WTC11 (cell line): ENCODE measurements at regions not wholly inside any gene's neighbourhood (a gene's known extent, or its start where the extent isn't known, plus 50 kb on each side); places are given as distances from the start of the nearest gene placed in this dataset.

Experiments used
- ATAC-seq: fragments of 200-7000 bp; cut with Tn5 transposase; 2 replicates; pipeline ENCODE4 v1.10.0; 2021; ENCODE audit warnings: mild to moderate bottlenecking, moderate library complexity
- CTCF ChIA-PET: fragments of 300-600 bp; sonication (Branson Sonifier 250); formaldehyde crosslinking; loops from one replicate; lab custom pipeline; 2021; ENCODE audit warnings: antibody characterized with exemption; lab: Charles Lee
- POLR2A ChIA-PET: fragments of 350-600 bp; sonication (Branson Sonifier 250); formaldehyde crosslinking; loops from one replicate; lab custom pipeline; 2021; ENCODE audit warnings: antibody characterized with exemption; lab: Charles Lee
- DNase-seq: peaks from one replicate; pipeline ENCODE4 v3.0.0; 2021; ENCODE audit warnings: low spot score
- H3K27ac Mint-ChIP-seq: 2 replicates; pipeline ENCODE4 v1.8.0; 2021; ENCODE audit warnings: mixed read lengths
- H3K27me3 Mint-ChIP-seq: 2 replicates; pipeline ENCODE4 v1.8.0; 2021; ENCODE audit warnings: low read depth, mild to moderate bottlenecking, moderate library complexity, mixed read lengths
- H3K36me3 Mint-ChIP-seq: 2 replicates; pipeline ENCODE4 v1.8.0; 2021; ENCODE audit warnings: mixed read lengths
- H3K4me1 Mint-ChIP-seq: 2 replicates; pipeline ENCODE4 v1.8.0; 2022; ENCODE audit warnings: mixed read lengths
- H3K4me3 Mint-ChIP-seq: 2 replicates; pipeline ENCODE4 v1.8.0; 2021; ENCODE audit warnings: mild to moderate bottlenecking, moderate library complexity, mixed read lengths
- H3K9me3 Mint-ChIP-seq: 2 replicates; pipeline ENCODE4 v1.8.0; 2021; ENCODE audit warnings: mixed read lengths
- ATF3 ChIP-seq: sonication (generic); formaldehyde crosslinking; conservative IDR thresholded peaks from 2 replicates; pipeline ENCODE4 v1.8.1; 2022; ENCODE audit warnings: mild to moderate bottlenecking, missing genetic modification reagents
- CBFB ChIP-seq: sonication (generic); formaldehyde crosslinking; IDR thresholded peaks from 2 replicates; pipeline ENCODE4 v1.8.1; 2022; ENCODE audit warnings: mild to moderate bottlenecking, low read depth, missing genetic modification reagents
- E2F5 ChIP-seq: sonication (generic); formaldehyde crosslinking; IDR thresholded peaks from 2 replicates; pipeline ENCODE4 v1.8.1; 2022; ENCODE audit warnings: mild to moderate bottlenecking, moderate library complexity, missing genetic modification reagents
- ELF4 ChIP-seq: sonication (generic); formaldehyde crosslinking; IDR thresholded peaks from 2 replicates; pipeline ENCODE4 v1.8.1; 2022; ENCODE audit warnings: low read depth, mild to moderate bottlenecking, moderate library complexity, missing genetic modification reagents
- ERG ChIP-seq: fragments of 250-450 bp; sonication (Bioruptor Pico); IDR thresholded peaks from 2 replicates; pipeline ENCODE4 v1.8.0; 2021; ENCODE audit warnings: mild to moderate bottlenecking
- ETV6 ChIP-seq: sonication (generic); formaldehyde crosslinking; IDR thresholded peaks from 2 replicates; pipeline ENCODE4 v1.8.1; 2022; ENCODE audit warnings: mild to moderate bottlenecking, missing genetic modification reagents
- FOXP4 ChIP-seq: sonication (generic); formaldehyde crosslinking; IDR thresholded peaks from 2 replicates; pipeline ENCODE4 v1.8.0; 2022; ENCODE audit warnings: mild to moderate bottlenecking, missing genetic modification reagents
- GABPB1 ChIP-seq: sonication (generic); formaldehyde crosslinking; IDR thresholded peaks from 2 replicates; pipeline ENCODE4 v1.8.1; 2023; ENCODE audit warnings: mild to moderate bottlenecking, missing genetic modification reagents
- IRF2 ChIP-seq: sonication (generic); formaldehyde crosslinking; IDR thresholded peaks from 2 replicates; pipeline ENCODE4 v1.8.0; 2022; ENCODE audit warnings: low read depth, missing genetic modification reagents, borderline replicate concordance
- JUN ChIP-seq: sonication (generic); formaldehyde crosslinking; IDR thresholded peaks from 2 replicates; pipeline ENCODE4 v1.8.0; 2023; ENCODE audit warnings: mild to moderate bottlenecking, missing genetic modification reagents
- SMAD3 ChIP-seq: sonication (generic); formaldehyde crosslinking; IDR thresholded peaks from 2 replicates; pipeline ENCODE4 v1.8.0; 2022; ENCODE audit warnings: missing genetic modification reagents, mild to moderate bottlenecking, borderline replicate concordance
- TEAD1 ChIP-seq: sonication (generic); formaldehyde crosslinking; IDR thresholded peaks from 2 replicates; pipeline ENCODE4 v1.8.0; 2022; ENCODE audit warnings: mild to moderate bottlenecking, missing genetic modification reagents
- TP53 ChIP-seq: sonication (generic); formaldehyde crosslinking; IDR thresholded peaks from 2 replicates; pipeline ENCODE4 v1.8.1; 2023; ENCODE audit warnings: mild to moderate bottlenecking, missing genetic modification reagents
- ZNF121 ChIP-seq: sonication (generic); formaldehyde crosslinking; IDR thresholded peaks from 2 replicates; pipeline ENCODE4 v1.8.0; 2023; ENCODE audit warnings: missing genetic modification reagents
- TF ChIP-seq, protein P1 (sequence below): sonication (generic); formaldehyde crosslinking; IDR thresholded peaks from 2 replicates; pipeline ENCODE4 v1.8.1; 2022; ENCODE audit warnings: low read depth, mild to moderate bottlenecking, moderate library complexity, missing genetic modification reagents, borderline replicate concordance
- TF ChIP-seq, protein P2 (sequence below): sonication (generic); formaldehyde crosslinking; IDR thresholded peaks from 2 replicates; pipeline ENCODE4 v1.8.1; 2023; ENCODE audit warnings: mild to moderate bottlenecking, moderate library complexity, missing genetic modification reagents
- TF ChIP-seq, protein P3 (sequence below): fragments of 250-450 bp; sonication (Bioruptor Pico); IDR thresholded peaks from 2 replicates; pipeline ENCODE4 v2.1.2; 2022; ENCODE audit warnings: mild to moderate bottlenecking, moderate library complexity

GRCh38 chr4:43330288-43330687, 437.8 kb downstream of the GRXCR1 start:
- DNase-seq (no peak), ATAC-seq (no peak)
- H3K9me3 Mint-ChIP-seq, result no peaks in the 10 kb centered on the region
- H3K4me1 Mint-ChIP-seq, result no peaks in the 10 kb centered on the region
- ChIA-PET POLR2A (no interaction called here), CTCF (no interaction called here)
- no peaks in the 10 kb centered on the region for H3K27me3 Mint-ChIP-seq
- no peaks in the 10 kb centered on the region for H3K36me3 Mint-ChIP-seq
- TF ChIP-seq FOXP4 (CRISPR knock-in tag) (no peak), ELF4 (CRISPR knock-in tag) (no peak), ATF3 (no peak), CBFB (CRISPR knock-in tag) (no peak), ETV6 (CRISPR knock-in tag) (no peak), ZNF121 (no peak), SMAD3 (CRISPR knock-in tag) (no peak), JUN (CRISPR knock-in tag) (no peak), GABPB1 (CRISPR knock-in tag) (no peak), TP53 (CRISPR knock-in tag) (no peak), TEAD1 (CRISPR knock-in tag) (no peak), ERG (CRISPR knock-in tag) (no peak), IRF2 (CRISPR knock-in tag) (no peak), E2F5 (CRISPR knock-in tag) (no peak)
- TF ChIP-seq, protein P1, sequence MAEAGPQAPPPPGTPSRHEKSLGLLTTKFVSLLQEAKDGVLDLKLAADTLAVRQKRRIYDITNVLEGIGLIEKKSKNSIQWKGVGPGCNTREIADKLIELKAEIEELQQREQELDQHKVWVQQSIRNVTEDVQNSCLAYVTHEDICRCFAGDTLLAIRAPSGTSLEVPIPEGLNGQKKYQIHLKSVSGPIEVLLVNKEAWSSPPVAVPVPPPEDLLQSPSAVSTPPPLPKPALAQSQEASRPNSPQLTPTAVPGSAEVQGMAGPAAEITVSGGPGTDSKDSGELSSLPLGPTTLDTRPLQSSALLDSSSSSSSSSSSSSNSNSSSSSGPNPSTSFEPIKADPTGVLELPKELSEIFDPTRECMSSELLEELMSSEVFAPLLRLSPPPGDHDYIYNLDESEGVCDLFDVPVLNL, result no peak
- TF ChIP-seq, protein P2, sequence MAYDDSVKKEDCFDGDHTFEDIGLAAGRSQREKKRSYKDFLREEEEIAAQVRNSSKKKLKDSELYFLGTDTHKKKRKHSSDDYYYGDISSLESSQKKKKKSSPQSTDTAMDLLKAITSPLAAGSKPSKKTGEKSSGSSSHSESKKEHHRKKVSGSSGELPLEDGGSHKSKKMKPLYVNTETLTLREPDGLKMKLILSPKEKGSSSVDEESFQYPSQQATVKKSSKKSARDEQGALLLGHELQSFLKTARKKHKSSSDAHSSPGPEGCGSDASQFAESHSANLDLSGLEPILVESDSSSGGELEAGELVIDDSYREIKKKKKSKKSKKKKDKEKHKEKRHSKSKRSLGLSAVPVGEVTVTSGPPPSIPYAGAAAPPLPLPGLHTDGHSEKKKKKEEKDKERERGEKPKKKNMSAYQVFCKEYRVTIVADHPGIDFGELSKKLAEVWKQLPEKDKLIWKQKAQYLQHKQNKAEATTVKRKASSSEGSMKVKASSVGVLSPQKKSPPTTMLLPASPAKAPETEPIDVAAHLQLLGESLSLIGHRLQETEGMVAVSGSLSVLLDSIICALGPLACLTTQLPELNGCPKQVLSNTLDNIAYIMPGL, result no peak
- TF ChIP-seq, protein P3, sequence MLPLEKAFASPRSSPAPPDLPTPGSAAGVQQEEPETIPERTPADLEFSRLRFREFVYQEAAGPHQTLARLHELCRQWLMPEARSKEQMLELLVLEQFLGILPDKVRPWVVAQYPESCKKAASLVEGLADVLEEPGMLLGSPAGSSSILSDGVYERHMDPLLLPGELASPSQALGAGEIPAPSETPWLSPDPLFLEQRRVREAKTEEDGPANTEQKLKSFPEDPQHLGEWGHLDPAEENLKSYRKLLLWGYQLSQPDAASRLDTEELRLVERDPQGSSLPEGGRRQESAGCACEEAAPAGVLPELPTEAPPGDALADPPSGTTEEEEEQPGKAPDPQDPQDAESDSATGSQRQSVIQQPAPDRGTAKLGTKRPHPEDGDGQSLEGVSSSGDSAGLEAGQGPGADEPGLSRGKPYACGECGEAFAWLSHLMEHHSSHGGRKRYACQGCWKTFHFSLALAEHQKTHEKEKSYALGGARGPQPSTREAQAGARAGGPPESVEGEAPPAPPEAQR (CRISPR knock-in tag), result no peak
- H3K27ac Mint-ChIP-seq, result no peak overlapping the region
- no peak overlapping the region for H3K4me3 Mint-ChIP-seq
